ENCODE measurements at regions not wholly inside any gene's neighbourhood (a gene's known extent, or its start where the extent isn't known, plus 50 kb on each side); places are given as distances from the start of the nearest gene placed in this dataset.

DNA sequence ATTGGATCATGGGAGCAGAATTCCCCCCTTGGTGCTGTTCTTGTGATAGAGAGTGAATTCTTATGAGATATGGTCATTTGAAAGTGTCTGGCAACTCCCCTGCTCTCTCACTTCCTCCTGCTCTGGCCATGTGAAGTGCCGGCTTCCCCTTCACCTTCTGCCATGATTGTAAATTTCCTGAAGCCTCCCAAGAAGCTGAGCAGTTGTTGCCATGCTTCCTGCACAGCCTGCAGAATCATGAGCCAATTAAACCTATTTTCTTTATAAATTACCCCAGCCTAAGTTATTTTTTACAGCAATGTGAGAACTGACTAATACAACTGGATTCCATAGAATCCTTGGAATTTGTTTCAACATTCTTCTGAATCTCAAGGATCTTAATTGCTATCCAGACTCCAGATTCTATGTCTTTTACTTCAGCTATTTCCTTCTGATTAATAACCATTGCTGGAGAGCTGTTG, 328.1 kb downstream of the SLITRK5 start:
- H2AFZ ChIP-seq (ENCODE audit: low read depth, low read length) = no peak overlapping the region
- H3K27ac ChIP-seq (ENCODE audit: extremely low read depth, low read depth, low read length) = no peak overlapping the region
- H4K20me1 ChIP-seq (replicated peaks; ENCODE audit: control insufficient read depth, insufficient read depth, low read length) = no peaks in the 10 kb centered on the region
- no peaks in the 10 kb centered on the region for H3K27me3 ChIP-seq (ENCODE audit: control insufficient read depth in 2 of 2, insufficient read depth in 2 of 2, low read length in 2 of 2)
- ATAC-seq (no peak), DNase-seq (ENCODE audit: extremely low read depth in 1 of 4, low spot score in 3 of 4) (no peak), FAIRE-seq (no peak)
- H3K9me1 ChIP-seq (ENCODE audit: control insufficient read depth, insufficient read depth, low read length) = no peaks in the 10 kb centered on the region
- in situ Hi-C loops (cut with MboI) (no loop called here), intact Hi-C loops (cut with micrococcal nuclease) (no loop called here)
- H3K9me3 ChIP-seq (replicated peaks; ENCODE audit: control insufficient read depth, insufficient read depth, low read depth, low read length) = no peaks in the 10 kb centered on the region
- H3K4me3 ChIP-seq = no peak overlapping the region
- H3K4me1 ChIP-seq (replicated peaks in 1 of 2; ENCODE audit: control insufficient read depth in 2 of 2, insufficient read depth in 2 of 2, low read length in 2 of 2) = no peaks in the 10 kb centered on the region
- 0% methylated on average over 1 of the region's 1 CpG for WGBS (ENCODE audit: insufficient coverage, low coverage, missing lambda C conversion rate)
- H3K79me2 ChIP-seq (ENCODE audit: control insufficient read depth, insufficient read depth, low read length) = no peaks in the 10 kb centered on the region
- ChIA-PET POLR2A (no interaction called here), CTCF (ENCODE audit: low intra/inter-chr PET ratio) (no interaction called here)
- H3K36me3 ChIP-seq (ENCODE audit: control insufficient read depth, insufficient read depth, low read length) = no peaks in the 10 kb centered on the region
- no TSS peak for BruUV-seq (replicated peaks)
- no peak overlapping the region for H3K4me2 ChIP-seq (ENCODE audit: insufficient read depth, low read length)
- TF ChIP-seq POLR2A (conservative IDR thresholded peaks at IDR 0.05) (no peak), TRIM28 (IDR thresholded peaks at IDR 0.05) (no peak), TAF1 (IDR thresholded peaks at IDR 0.05; ENCODE audit: control insufficient read depth, extremely low read depth, insufficient read depth, low read length, severe bottlenecking) (no peak), TBP (optimal IDR thresholded peaks at IDR 0.05; ENCODE audit: low read depth, low read length) (no peak), GATA2 (CRISPR knock-in tag; IDR thresholded peaks at IDR 0.05) (no peak), ZNF324 (CRISPR knock-in tag; IDR thresholded peaks at IDR 0.05) (no peak), BCOR (IDR thresholded peaks at IDR 0.05) (no peak), HNRNPUL1 (IDR thresholded peaks at IDR 0.05; ENCODE audit: low read length) (no peak), RBM17 (IDR thresholded peaks at IDR 0.05; ENCODE audit: borderline replicate concordance, low read depth, low read length) (no peak), PHB2 (IDR thresholded peaks at IDR 0.05; ENCODE audit: low read depth) (no peak)
- TF ChIP-seq, protein P1, sequence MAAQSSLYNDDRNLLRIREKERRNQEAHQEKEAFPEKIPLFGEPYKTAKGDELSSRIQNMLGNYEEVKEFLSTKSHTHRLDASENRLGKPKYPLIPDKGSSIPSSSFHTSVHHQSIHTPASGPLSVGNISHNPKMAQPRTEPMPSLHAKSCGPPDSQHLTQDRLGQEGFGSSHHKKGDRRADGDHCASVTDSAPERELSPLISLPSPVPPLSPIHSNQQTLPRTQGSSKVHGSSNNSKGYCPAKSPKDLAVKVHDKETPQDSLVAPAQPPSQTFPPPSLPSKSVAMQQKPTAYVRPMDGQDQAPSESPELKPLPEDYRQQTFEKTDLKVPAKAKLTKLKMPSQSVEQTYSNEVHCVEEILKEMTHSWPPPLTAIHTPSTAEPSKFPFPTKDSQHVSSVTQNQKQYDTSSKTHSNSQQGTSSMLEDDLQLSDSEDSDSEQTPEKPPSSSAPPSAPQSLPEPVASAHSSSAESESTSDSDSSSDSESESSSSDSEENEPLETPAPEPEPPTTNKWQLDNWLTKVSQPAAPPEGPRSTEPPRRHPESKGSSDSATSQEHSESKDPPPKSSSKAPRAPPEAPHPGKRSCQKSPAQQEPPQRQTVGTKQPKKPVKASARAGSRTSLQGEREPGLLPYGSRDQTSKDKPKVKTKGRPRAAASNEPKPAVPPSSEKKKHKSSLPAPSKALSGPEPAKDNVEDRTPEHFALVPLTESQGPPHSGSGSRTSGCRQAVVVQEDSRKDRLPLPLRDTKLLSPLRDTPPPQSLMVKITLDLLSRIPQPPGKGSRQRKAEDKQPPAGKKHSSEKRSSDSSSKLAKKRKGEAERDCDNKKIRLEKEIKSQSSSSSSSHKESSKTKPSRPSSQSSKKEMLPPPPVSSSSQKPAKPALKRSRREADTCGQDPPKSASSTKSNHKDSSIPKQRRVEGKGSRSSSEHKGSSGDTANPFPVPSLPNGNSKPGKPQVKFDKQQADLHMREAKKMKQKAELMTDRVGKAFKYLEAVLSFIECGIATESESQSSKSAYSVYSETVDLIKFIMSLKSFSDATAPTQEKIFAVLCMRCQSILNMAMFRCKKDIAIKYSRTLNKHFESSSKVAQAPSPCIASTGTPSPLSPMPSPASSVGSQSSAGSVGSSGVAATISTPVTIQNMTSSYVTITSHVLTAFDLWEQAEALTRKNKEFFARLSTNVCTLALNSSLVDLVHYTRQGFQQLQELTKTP (IDR thresholded peaks at IDR 0.05; ENCODE audit: low read depth in 1 of 2, partially characterized antibody in 2 of 2) = no peak
- H3K9ac ChIP-seq (ENCODE audit: insufficient read depth in 1 of 2, low read depth in 2 of 2, low read length in 2 of 2) = no peak overlapping the region

Measured in K562 (cell line).